WI38 (cell line): ENCODE measurements at regions not wholly inside any gene's neighbourhood (a gene's known extent, or its start where the extent isn't known, plus 50 kb on each side); places are given as distances from the start of the nearest gene placed in this dataset.

Source experiments
- H3K4me3 ChIP-seq: 2 replicates; pipeline ENCODE4 v1.5.1; 2011; ENCODE audit warnings: low read depth, mild to moderate bottlenecking, control low read depth, low read length
- CTCF ChIP-seq: IDR thresholded peaks from 2 replicates; pipeline ENCODE4 v1.5.1; 2012; ENCODE audit warnings: low read depth, mild to moderate bottlenecking, control low read depth, low read length

GRCh38 chr2:6741229-6741628, 124.5 kb downstream of the CMPK2 start:
- TF ChIP-seq CTCF, result no peak
- H3K4me3 ChIP-seq, result no peak overlapping the region

- no peak for TF ChIP-seq CTCF
- no peak overlapping the region for H3K4me3 ChIP-seq
Measured at GRCh38 chr2:6744038-6744437, 121.7 kb downstream of the CMPK2 start.

- TF ChIP-seq CTCF, result no peak
- H3K4me3 ChIP-seq, result no peak overlapping the region
Measured at GRCh38 chr2:6747433-6747832, 118.3 kb downstream of the CMPK2 start.

- no peak overlapping the region for H3K4me3 ChIP-seq
- no peak for TF ChIP-seq CTCF
Measured at GRCh38 chr2:6748406-6749067, 117.2 kb downstream of the CMPK2 start.

GRCh38 chr2:6749962-6750361, 115.7 kb downstream of the CMPK2 start:
- H3K4me3 ChIP-seq, result no peak overlapping the region
- no peak for TF ChIP-seq CTCF

GRCh38 chr2:6750411-6751158, 115.1 kb downstream of the CMPK2 start:
- no peak for TF ChIP-seq CTCF
- H3K4me3 ChIP-seq, result no peak overlapping the region

GRCh38 chr2:6754419-6754818, 111.3 kb downstream of the CMPK2 start:
- no peak for TF ChIP-seq CTCF
- H3K4me3 ChIP-seq, result no peak overlapping the region
